WTC11 (cell line): ENCODE measurements at regions not wholly inside any gene's neighbourhood (a gene's known extent, or its start where the extent isn't known, plus 50 kb on each side); places are given as distances from the start of the nearest gene placed in this dataset.

ENCODE experiments used
- ATAC-seq: fragments of 200-7000 bp; cut with Tn5 transposase; 2 replicates; pipeline ENCODE4 v1.10.0; 2021; ENCODE audit warnings: mild to moderate bottlenecking, moderate library complexity
- CTCF ChIA-PET: fragments of 300-600 bp; sonication (Branson Sonifier 250); formaldehyde crosslinking; loops from one replicate; lab custom pipeline; 2021; ENCODE audit warnings: antibody characterized with exemption; lab: Charles Lee
- POLR2A ChIA-PET: fragments of 350-600 bp; sonication (Branson Sonifier 250); formaldehyde crosslinking; loops from one replicate; lab custom pipeline; 2021; ENCODE audit warnings: antibody characterized with exemption; lab: Charles Lee
- DNase-seq: peaks from one replicate; pipeline ENCODE4 v3.0.0; 2021; ENCODE audit warnings: low spot score
- H3K27ac Mint-ChIP-seq: 2 replicates; pipeline ENCODE4 v1.8.0; 2021; ENCODE audit warnings: mixed read lengths
- H3K27me3 Mint-ChIP-seq: 2 replicates; pipeline ENCODE4 v1.8.0; 2021; ENCODE audit warnings: low read depth, mild to moderate bottlenecking, moderate library complexity, mixed read lengths
- H3K36me3 Mint-ChIP-seq: 2 replicates; pipeline ENCODE4 v1.8.0; 2021; ENCODE audit warnings: mixed read lengths
- H3K4me1 Mint-ChIP-seq: 2 replicates; pipeline ENCODE4 v1.8.0; 2022; ENCODE audit warnings: mixed read lengths
- H3K4me3 Mint-ChIP-seq: 2 replicates; pipeline ENCODE4 v1.8.0; 2021; ENCODE audit warnings: mild to moderate bottlenecking, moderate library complexity, mixed read lengths
- H3K9me3 Mint-ChIP-seq: 2 replicates; pipeline ENCODE4 v1.8.0; 2021; ENCODE audit warnings: mixed read lengths
- ATF1 ChIP-seq: sonication (generic); formaldehyde crosslinking; IDR thresholded peaks from 2 replicates; pipeline ENCODE4 v1.8.1; 2023; ENCODE audit warnings: mild to moderate bottlenecking, moderate library complexity, missing genetic modification reagents
- ATF6 ChIP-seq: sonication (generic); formaldehyde crosslinking; IDR thresholded peaks from 2 replicates; pipeline ENCODE4 v1.8.1; 2023; ENCODE audit warnings: mild to moderate bottlenecking, missing genetic modification reagents
- CTCF ChIP-seq: fragments of 200-600 bp; IDR thresholded peaks from 2 replicates; pipeline ENCODE4 v1.8.0; 2022; ENCODE audit warnings: antibody characterized with exemption
- ELF4 ChIP-seq: sonication (generic); formaldehyde crosslinking; IDR thresholded peaks from 2 replicates; pipeline ENCODE4 v1.8.1; 2022; ENCODE audit warnings: low read depth, mild to moderate bottlenecking, moderate library complexity, missing genetic modification reagents
- ETV6 ChIP-seq: sonication (generic); formaldehyde crosslinking; IDR thresholded peaks from 2 replicates; pipeline ENCODE4 v1.8.1; 2022; ENCODE audit warnings: mild to moderate bottlenecking, missing genetic modification reagents
- HMGXB4 ChIP-seq: sonication (generic); formaldehyde crosslinking; IDR thresholded peaks from 2 replicates; pipeline ENCODE4 v1.8.1; 2023; ENCODE audit warnings: mild to moderate bottlenecking, moderate library complexity, missing genetic modification reagents
- IRF2 ChIP-seq: sonication (generic); formaldehyde crosslinking; IDR thresholded peaks from 2 replicates; pipeline ENCODE4 v1.8.0; 2022; ENCODE audit warnings: low read depth, missing genetic modification reagents, borderline replicate concordance
- JAZF1 ChIP-seq: fragments of 250-450 bp; sonication (Bioruptor Pico); IDR thresholded peaks from 2 replicates; pipeline ENCODE4 v1.9.0; 2021; ENCODE audit warnings: moderate library complexity, mild to moderate bottlenecking, inconsistent platforms
- MLX ChIP-seq: sonication (generic); formaldehyde crosslinking; IDR thresholded peaks from 2 replicates; pipeline ENCODE4 v1.8.1; 2023; ENCODE audit warnings: mild to moderate bottlenecking, missing genetic modification reagents, moderate library complexity
- NFE2L1 ChIP-seq: sonication (generic); formaldehyde crosslinking; IDR thresholded peaks from 2 replicates; pipeline ENCODE4 v1.8.1; 2023; ENCODE audit warnings: missing genetic modification reagents
- NR2C2 ChIP-seq: sonication (generic); formaldehyde crosslinking; IDR thresholded peaks from 2 replicates; pipeline ENCODE4 v1.8.0; 2022; ENCODE audit warnings: mild to moderate bottlenecking, missing genetic modification reagents
- RELA ChIP-seq: sonication (generic); formaldehyde crosslinking; IDR thresholded peaks from 2 replicates; pipeline ENCODE4 v1.8.1; 2022; ENCODE audit warnings: missing genetic modification reagents, mild to moderate bottlenecking, borderline replicate concordance
- SOX15 ChIP-seq: fragments of 250-450 bp; sonication (Bioruptor Pico); IDR thresholded peaks from 2 replicates; pipeline ENCODE4 v1.9.0; 2021; ENCODE audit warnings: mild to moderate bottlenecking
- SP1 ChIP-seq: sonication (generic); formaldehyde crosslinking; conservative IDR thresholded peaks from 2 replicates; pipeline ENCODE4 v1.8.1; 2022; ENCODE audit warnings: missing genetic modification reagents
- TEAD1 ChIP-seq: sonication (generic); formaldehyde crosslinking; IDR thresholded peaks from 2 replicates; pipeline ENCODE4 v1.8.0; 2022; ENCODE audit warnings: mild to moderate bottlenecking, missing genetic modification reagents
- TEAD4 ChIP-seq: sonication (generic); formaldehyde crosslinking; IDR thresholded peaks from 2 replicates; pipeline ENCODE4 v1.8.0; 2022; ENCODE audit warnings: mild to moderate bottlenecking, missing genetic modification reagents
- ZMAT4 ChIP-seq: fragments of 250-450 bp; sonication (Bioruptor Pico); IDR thresholded peaks from 2 replicates; pipeline ENCODE4 v1.9.0; 2021; ENCODE audit warnings: mild to moderate bottlenecking
- ZNF121 ChIP-seq: sonication (generic); formaldehyde crosslinking; IDR thresholded peaks from 2 replicates; pipeline ENCODE4 v1.8.0; 2023; ENCODE audit warnings: missing genetic modification reagents
- ZNF219 ChIP-seq: sonication (generic); formaldehyde crosslinking; IDR thresholded peaks from 2 replicates; pipeline ENCODE4 v1.8.0; 2023; ENCODE audit warnings: missing genetic modification reagents, mild to moderate bottlenecking, borderline replicate concordance
- ZNF263 ChIP-seq: sonication (generic); formaldehyde crosslinking; IDR thresholded peaks from 2 replicates; pipeline ENCODE4 v1.8.1; 2022; ENCODE audit warnings: low read depth, mild to moderate bottlenecking, moderate library complexity, missing genetic modification reagents
- ZNF317 ChIP-seq: sonication (generic); formaldehyde crosslinking; IDR thresholded peaks from 2 replicates; pipeline ENCODE4 v1.8.1; 2023; ENCODE audit warnings: low read depth, mild to moderate bottlenecking, moderate library complexity, missing genetic modification reagents, borderline replicate concordance
- ZNF396 ChIP-seq: fragments of 250-450 bp; sonication (Bioruptor Pico); IDR thresholded peaks from 2 replicates; pipeline ENCODE4 v1.8.0; 2021; ENCODE audit warnings: mild to moderate bottlenecking, moderate library complexity, borderline replicate concordance
- ZNF423 ChIP-seq: fragments of 250-450 bp; sonication (Bioruptor Pico); IDR thresholded peaks from 2 replicates; pipeline ENCODE4 v2.1.2; 2022; ENCODE audit warnings: mild to moderate bottlenecking, moderate library complexity

- DNase-seq (no peak), ATAC-seq (no peak)
- H3K27ac Mint-ChIP-seq = no peak overlapping the region
- peaks cover 19% of the 10 kb centered on the region for H3K4me1 Mint-ChIP-seq
- H3K27me3 Mint-ChIP-seq = no peaks in the 10 kb centered on the region
- CTCF ChIA-PET = no interaction called here
- H3K9me3 Mint-ChIP-seq = no peaks in the 10 kb centered on the region
- no peaks in the 10 kb centered on the region for H3K36me3 Mint-ChIP-seq
- no peak for TF ChIP-seq NR2C2 (CRISPR knock-in tag)
- no peak for TF ChIP-seq TEAD4 (CRISPR knock-in tag)
- no peak for TF ChIP-seq ZNF396
- no peak overlapping the region for H3K4me3 Mint-ChIP-seq
- POLR2A ChIA-PET = no interaction called here
Observed at GRCh38 chr13:69589531-69590235, 517.9 kb upstream of the ATXN8OS start.

GRCh38 chr13:69585656-69586055, 522.0 kb upstream of the ATXN8OS start:
- Mint-ChIP-seq H3K4me3 (no peak overlapping the region), H3K27me3 (no peaks in the 10 kb centered on the region), H3K27ac (no peak overlapping the region), H3K9me3 (no peaks in the 10 kb centered on the region), H3K4me1 (peaks cover 19% of the 10 kb centered on the region), H3K36me3 (no peaks in the 10 kb centered on the region)
- ATAC-seq (peak; percentile 16; the same call in 1 of the 2 replicates), DNase-seq (no peak)
- CTCF ChIA-PET = interaction anchor here (2.6 kb wide), 1 partner anchor 20 kb away, joined by 11 read pairs; no protein-coding TSS in a partner anchor
- POLR2A ChIA-PET = no interaction called here
- TF ChIP-seq ZNF121 (CRISPR knock-in tag) (no peak), TEAD1 (no peak), ATF6 (CRISPR knock-in tag) (no peak)

- POLR2A ChIA-PET = no interaction called here
- H3K27me3 Mint-ChIP-seq = no peaks in the 10 kb centered on the region
- H3K9me3 Mint-ChIP-seq = peaks cover 4% of the 10 kb centered on the region; the same call in 1 of the 2 replicates
- H3K27ac Mint-ChIP-seq = peak overlapping the region; percentile 5
- peak; percentile 90 for ATAC-seq
- CTCF ChIA-PET = interaction anchor here (1.2 to 1.7 kb wide), 2 partner anchors 15 to 276 kb away, joined by 5 to 9 read pairs; no protein-coding TSS in a partner anchor
- peaks cover 16% of the 10 kb centered on the region for H3K4me1 Mint-ChIP-seq
- DNase-seq = no peak
- H3K4me3 Mint-ChIP-seq = no peak overlapping the region
- no peaks in the 10 kb centered on the region for H3K36me3 Mint-ChIP-seq
- TF ChIP-seq ZNF423 = no peak
- TF ChIP-seq ZMAT4 (CRISPR knock-in tag) = no peak
- TF ChIP-seq SP1 (CRISPR knock-in tag) = no peak
- TF ChIP-seq MLX = no peak
- TF ChIP-seq CTCF = no peak
- TF ChIP-seq ZNF263 (CRISPR knock-in tag) = no peak
- no peak for TF ChIP-seq ATF6 (CRISPR knock-in tag)
- TF ChIP-seq ZNF317 (CRISPR knock-in tag) = no peak
- no peak for TF ChIP-seq IRF2 (CRISPR knock-in tag)
- TF ChIP-seq ZNF396 = no peak
- TF ChIP-seq ELF4 (CRISPR knock-in tag) = no peak
- no peak for TF ChIP-seq ETV6 (CRISPR knock-in tag)
- no peak for TF ChIP-seq ZNF219 (CRISPR knock-in tag)
- no peak for TF ChIP-seq RELA (CRISPR knock-in tag)
- TF ChIP-seq JAZF1 = no peak
- TF ChIP-seq NFE2L1 (CRISPR knock-in tag) = no peak
- no peak for TF ChIP-seq SOX15 (CRISPR knock-in tag)
- TF ChIP-seq HMGXB4 = no peak
- TF ChIP-seq ATF1 (CRISPR knock-in tag) = no peak
Observed at GRCh38 chr13:69580255-69580654, 527.4 kb upstream of the ATXN8OS start.
